Hindlimb muscle (tissue), 1 donor: ENCODE measurements at regions not wholly inside any gene's neighbourhood (a gene's known extent, or its start where the extent isn't known, plus 50 kb on each side); places are given as distances from the start of the nearest gene placed in this dataset.

ENCODE experiments used
- DNase-seq: peaks from one replicate; pipeline ENCODE4 v3.0.0-alpha.2; 2013

GRCh38 chr12:104858611-104859543 lies 99.2 kb downstream of the SLC41A2 start:
- no peak for DNase-seq

DNA sequence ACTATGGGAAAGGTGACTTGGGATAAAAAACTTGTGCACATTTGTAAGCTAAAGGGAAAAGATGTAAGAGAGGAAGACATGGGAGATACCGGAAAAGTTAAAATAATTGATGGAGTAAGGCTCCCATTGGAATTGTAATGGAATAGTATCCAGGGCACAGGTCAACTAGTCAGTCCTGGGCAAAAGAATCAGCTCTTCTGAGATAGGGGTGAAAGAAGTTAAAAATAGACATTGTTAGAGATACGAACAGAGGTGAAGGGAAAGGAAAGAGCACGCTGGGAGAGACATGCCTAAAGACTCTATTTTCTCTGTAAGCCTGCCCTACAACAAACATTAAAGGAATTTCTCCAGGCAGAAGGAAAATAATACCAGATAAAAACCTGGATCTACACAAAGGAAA lies 101.6 kb downstream of the SLC41A2 start:
- no peak for DNase-seq

- DNase-seq: no peak
Observed at GRCh38 chr12:104855599-104855998, 102.5 kb downstream of the SLC41A2 start.

- DNase-seq: no peak
Observed at GRCh38 chr12:104852896-104853295, 105.2 kb downstream of the SLC41A2 start.

DNA sequence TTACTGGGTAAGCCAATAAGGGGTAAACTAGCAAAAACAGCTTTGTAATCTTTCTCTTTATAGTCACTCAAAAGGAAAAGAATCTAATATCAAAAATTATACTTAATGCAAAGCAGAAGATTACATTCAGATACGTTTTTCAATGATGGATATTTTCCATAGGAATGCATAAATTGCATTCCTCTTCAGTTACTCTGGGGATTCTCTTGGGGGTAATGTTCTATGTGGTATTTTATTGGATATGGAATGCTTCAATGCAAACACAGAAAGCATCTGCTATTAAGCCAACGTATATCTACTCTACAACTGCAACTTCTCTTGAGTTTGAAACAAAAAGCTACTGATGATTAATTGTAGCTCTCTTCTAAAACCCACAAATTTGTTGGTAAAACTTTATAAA lies 106.0 kb downstream of the SLC41A2 start:
- no peak for DNase-seq

- no peak for DNase-seq
Observed at GRCh38 chr12:104850781-104851180, 107.3 kb downstream of the SLC41A2 start.

DNA sequence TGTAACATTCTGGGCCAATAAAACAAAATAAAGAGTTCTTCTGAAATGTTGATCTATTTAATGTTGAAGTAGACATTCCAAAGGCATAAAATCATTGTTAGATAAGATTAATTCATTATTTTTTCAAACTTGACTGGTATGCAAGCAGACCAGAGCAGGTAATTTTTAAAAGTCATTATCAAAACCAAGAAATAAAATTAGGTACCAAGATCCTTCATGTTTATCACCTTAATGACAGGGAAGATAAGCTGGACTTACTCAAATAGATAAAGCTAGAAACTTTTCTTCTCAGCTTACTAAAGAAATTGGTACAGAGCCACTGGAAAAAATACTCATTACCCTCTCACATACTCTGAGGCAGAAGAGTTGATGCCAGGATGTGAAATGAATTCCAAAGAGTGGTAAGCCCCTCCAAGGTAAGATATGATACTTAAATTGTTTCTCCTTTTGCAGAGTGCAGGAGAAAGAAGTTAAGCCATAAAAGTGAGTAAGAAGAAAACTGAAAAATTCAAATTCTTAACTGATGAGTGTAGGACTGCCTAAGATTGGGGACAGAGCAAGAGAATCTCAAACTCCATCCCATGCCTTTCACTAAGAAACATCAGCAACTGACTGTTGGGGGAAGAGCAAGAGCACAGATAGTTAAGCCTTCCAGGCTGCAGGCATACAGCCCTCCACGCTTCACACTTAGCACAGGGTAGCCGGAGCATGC lies 111.9 kb downstream of the SLC41A2 start:
- DNase-seq: no peak

DNA sequence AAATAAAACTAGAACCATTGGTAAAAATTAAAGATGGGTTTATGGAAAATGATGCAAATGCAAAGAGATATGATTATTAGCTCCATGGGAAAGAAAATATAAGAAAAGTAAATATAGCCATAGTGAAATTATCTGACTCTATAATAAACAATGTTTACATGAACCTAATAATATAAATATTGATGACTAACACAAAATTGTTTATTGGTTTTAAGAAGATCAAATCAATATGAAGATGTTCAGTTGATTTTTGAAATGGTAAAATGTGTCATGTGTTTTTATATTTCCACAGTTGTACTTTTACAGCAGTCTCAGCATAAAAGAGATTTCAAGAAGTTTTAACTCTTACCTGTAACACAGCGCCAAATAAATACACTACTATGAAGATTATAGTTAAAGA lies 114.0 kb downstream of the SLC41A2 start:
- no peak for DNase-seq

DNA sequence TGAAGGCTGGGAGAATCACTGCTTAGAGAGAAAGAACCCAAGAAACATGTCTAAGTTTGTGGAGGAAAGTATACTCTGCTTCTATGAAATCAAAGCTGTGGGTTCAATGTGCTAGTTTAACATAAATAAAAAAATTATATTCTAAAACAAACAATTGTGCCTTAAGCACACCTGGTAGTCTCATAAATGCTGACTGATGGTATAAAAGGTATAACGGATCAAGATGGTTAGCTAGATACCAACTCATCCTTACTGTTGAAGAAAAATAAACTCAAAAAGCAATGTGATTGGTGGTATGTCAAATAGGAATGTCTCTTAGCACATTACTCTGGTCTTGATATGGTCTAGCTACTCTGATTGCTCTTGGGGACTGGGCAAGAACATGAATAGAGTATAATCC lies 117.8 kb downstream of the SLC41A2 start:
- no peak for DNase-seq

DNA sequence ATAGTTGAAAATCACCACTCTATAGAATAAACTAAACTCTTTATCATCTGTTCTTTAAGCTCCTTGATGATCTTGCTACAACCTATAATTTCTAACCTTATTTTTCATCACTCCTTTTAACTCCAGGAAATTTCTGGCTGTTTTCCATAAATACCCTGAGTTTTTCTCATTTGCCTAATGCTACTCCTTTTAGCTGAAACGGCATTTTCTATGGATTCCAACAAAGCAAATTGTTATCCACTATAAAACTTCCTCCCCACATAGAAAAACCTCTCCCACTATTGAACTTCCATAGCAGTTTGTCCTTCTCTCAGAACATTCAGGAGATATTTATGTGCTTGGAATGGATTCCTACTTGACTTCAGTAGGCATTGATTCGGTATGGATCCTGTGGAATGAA lies 122.8 kb downstream of the SLC41A2 start:
- no peak for DNase-seq

GRCh38 chr12:104834607-104835006 lies 123.5 kb downstream of the SLC41A2 start:
- no peak for DNase-seq

DNA sequence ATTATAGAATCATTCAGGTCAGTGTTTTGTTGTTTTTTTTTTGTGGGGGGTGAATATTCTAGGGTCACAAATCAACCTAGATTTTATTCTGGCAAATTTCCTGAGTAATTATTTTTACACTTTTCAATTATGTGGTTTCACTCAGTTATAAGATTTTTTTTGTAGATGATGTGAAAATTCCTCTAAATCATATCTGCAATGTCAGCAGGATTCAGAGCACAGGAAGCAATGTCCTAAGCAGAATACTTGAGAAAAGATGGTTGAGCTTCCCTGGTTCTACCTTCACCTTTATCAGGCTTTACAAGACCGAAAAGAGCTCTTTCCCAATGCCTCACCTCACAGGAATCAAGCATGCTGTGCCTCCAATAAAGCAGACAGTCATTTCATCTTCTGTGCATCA lies 124.3 kb downstream of the SLC41A2 start:
- no peak for DNase-seq

- no peak for DNase-seq
Observed at GRCh38 chr12:104828015-104828414, 130.1 kb downstream of the SLC41A2 start.

DNA sequence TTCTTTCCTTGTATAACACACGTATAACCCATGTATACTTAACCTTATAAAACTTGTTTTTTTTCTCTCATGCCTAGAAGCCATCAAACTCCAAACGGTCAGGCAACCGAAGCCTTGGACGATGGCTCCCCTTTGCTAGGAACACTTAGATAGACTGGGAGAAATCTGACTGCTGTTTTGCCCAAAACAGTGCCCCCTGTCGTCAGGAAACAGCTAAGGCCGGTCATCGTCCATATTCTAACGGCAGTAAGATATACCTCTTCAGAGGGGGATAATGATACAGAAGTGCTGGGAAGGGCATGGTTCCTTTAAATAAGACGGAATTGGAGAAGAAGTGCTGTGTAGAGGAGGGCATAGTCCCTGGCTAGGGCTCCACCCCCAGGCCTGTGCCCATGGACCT lies 130.5 kb downstream of the SLC41A2 start:
- DNase-seq: no peak

- no peak for DNase-seq
Observed at GRCh38 chr12:104825408-104825807, 132.7 kb downstream of the SLC41A2 start.

GRCh38 chr12:104823985-104824461 lies 134.1 kb downstream of the SLC41A2 start:
- DNase-seq: no peak

- DNase-seq: no peak
Observed at GRCh38 chr12:104822941-104823340, 135.1 kb downstream of the SLC41A2 start.

- no peak for DNase-seq
Observed at GRCh38 chr12:104816845-104817503, 141.1 kb downstream of the SLC41A2 start.

DNA sequence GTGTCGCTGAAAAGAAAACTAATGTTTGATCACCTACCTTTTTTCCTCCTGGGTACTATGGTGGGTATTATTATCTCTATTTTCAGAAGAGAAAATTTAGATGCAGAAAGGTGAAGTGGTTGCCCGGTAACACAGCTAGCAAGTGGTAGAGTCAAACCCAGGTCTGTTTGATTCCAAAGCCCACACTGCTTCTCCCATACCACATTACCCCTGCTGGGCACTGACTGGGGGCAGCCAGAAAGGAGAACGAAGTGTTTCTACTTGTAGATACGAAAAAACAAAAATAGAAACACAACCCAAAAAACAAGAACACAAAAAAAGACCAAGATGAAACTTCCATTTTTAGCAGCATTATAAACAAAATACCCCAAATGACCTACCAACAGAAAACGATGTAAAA lies 142.2 kb downstream of the SLC41A2 start:
- DNase-seq: no peak

DNA sequence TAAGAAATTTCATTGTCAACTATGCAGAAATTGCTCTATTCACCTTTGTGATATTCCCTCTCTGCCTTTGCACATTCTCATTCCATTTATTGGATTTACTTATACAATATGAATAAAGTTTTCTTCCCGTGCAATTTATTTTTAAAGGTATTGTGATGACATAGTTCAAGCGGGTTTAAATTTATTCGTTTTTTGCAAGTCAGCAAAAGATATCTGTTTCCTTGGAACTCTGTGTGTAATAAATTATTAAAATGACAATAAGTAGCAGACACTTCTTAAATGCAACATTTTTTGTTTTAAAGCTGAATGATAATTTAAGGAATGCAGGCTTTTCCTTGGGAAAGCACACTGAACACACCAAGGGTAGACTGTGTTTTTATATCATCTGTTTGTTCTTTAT lies 143.1 kb downstream of the SLC41A2 start:
- DNase-seq: no peak
